Skeletal muscle cell (primary cell): ENCODE measurements at regions not wholly inside any gene's neighbourhood (a gene's known extent, or its start where the extent isn't known, plus 50 kb on each side); places are given as distances from the start of the nearest gene placed in this dataset.
"Not testable (repeated sequence)": the region's sequence is repeated elsewhere in the genome, so short reads cannot be mapped to it uniquely, and the experiment has no call there.

ENCODE experiments used
- DNase-seq: peaks from one replicate; pipeline ENCODE4 v3.0.0-alpha.2; 2010; ENCODE audit warnings: low read depth
- H3K4me3 ChIP-seq: 2 replicates; pipeline ENCODE4 v1.5.1; 2011; ENCODE audit warnings: low read depth, mild to moderate bottlenecking, control low read depth, low read length, moderate library complexity

DNA sequence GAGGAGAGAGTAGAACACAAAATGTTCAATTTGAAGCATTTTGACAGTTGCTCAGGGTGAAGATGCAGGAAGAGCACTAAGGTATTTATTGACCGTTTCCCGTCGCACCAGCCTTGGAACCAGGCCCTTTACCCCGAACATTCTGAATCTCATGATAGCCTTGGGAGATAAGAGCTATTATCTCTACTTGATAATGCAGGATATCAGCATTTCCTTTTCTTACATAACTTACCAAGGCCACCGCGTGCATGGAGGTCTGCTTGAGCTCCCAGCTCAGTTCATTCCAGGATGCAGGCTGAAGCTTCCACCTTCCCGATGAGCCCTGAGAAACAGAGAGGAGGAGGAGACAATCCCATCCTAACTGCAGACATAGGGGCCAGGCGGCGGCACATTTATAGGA is 324.2 kb upstream of the COBL start:
- no peak overlapping the region for H3K4me3 ChIP-seq
- DNase-seq = no peak

DNA sequence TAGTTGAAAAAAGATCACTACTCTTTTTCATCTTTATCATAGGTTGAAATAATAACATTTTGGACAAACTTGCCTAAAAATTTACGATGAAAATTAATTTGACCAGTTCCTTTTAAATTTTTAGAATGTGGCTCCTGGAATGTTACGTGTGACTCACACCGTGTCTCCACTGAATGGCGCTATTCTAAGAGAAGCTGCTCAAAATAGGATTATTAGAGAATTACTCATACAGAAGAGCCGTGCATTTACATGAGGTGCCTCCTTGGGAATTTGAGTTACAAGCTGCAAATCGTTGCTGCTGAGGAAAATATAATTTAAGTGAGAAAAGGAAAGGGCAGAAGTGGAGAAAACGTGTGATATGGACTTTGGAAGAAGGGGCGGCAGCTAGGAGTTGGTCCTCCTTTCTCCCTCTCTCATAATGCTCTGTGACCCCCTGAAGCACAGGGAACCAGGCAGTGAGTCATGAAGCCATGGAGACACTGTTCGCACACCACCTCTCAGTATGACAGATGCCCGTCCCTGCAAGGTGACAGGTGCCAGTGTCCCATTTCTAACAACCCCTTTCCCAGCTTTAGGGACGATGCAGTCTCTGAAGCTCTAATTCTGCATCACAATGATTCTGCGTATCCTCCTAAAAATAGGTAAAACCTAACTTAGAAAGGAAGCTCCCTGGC is 323.2 kb upstream of the COBL start:
- no peak for DNase-seq
- H3K4me3 ChIP-seq = no peak overlapping the region

DNA sequence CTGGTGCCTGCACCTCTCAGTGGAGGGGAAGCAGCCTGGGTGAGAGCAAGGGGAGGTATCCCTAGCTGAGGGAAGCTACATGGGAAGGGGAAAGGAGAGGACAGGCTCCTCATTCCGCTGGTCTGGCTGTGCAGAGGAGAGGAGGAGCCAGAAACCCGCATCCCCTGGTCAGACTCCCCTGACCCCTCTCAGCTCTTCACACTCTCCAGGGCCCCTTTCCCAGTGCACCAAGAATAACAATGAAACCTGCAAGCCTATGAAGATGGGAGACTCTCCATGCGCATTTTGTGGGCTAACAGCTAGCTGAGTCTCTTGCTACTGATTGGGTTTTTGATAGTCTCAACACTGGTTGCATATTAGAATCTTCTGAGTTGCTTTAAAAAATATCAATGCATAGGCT is 319.9 kb upstream of the COBL start:
- DNase-seq = no peak
- no peak overlapping the region for H3K4me3 ChIP-seq

DNA sequence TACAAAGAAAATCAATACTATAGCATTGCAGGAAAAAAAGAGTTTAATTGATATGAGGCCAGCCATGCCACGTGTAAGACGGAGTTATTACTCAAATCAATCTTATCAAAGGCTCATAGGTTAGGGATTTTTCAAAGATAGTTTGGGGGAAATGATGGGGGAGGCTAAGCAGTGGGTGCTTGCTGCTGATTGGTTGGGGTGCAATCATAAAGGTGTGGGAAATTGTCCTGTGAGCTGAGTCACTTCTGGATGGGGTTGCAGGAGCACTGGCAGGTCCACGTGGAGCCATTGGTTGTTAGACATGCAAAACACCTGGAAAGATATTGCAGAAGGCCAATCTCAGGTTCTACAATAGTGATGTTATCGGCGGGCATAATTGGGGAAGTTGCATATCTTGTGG is 319.2 kb upstream of the COBL start:
- DNase-seq = no peak
- no peak overlapping the region for H3K4me3 ChIP-seq

DNA sequence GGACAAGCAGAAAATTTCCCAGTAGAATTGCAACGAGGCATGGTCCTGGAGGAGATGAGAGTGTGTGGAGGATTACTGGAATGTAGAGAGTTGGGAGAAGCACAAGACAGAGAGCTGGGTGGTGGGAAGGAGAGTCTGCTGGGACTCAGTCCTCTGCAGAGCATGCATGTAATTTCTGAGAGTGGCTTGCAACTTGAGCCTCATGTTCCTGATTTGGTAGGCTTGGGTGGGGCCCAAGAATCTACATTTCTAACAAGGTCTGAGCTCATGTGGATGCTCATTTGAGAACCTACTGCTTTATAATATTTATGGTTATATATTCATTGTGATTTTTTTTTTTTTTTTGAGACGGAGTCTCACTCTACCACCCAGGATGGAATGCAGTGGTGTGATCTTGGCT is 317.9 kb upstream of the COBL start:
- H3K4me3 ChIP-seq = no peak overlapping the region
- no peak for DNase-seq

DNA sequence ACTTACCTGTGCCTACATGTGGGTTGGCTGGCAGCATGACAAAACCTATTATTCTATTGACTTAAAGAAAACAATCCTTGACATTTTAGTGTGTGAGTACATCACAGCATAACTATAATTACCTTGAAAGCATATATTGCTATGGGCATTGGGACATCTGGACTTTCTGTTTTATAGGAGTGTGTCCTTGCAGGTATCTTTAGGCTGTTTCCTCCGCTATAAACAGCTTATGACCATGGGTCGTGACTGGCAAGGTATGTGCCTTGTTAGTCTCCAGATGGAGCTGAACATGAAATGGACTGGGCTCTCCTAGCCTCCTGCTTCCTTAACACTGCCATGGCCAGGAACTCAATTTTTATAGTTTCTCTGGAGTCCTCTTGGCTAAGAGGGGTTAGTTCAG is 317.4 kb upstream of the COBL start:
- H3K4me3 ChIP-seq = no peak overlapping the region
- DNase-seq = no peak

DNA sequence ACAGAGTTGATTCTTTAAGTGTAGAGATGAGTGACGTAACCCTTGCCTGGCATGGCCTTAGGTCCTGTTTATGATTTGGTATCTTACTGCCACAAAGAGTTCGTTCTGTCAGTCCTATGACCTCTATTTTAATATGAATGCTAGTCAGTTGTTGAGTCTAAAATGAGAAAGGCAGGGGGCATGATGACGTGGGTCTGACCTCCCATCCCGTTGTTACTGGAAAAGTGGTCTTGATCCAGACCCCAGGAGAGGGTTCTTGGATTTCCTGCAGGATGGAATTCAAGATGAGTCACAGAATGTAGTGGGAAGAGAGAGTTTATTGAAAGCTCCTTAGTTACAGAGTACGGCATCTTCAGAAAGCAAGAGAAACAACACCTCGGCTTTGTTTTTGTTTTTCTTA is 317.0 kb upstream of the COBL start:
- no peak overlapping the region for H3K4me3 ChIP-seq
- DNase-seq = no peak

DNA sequence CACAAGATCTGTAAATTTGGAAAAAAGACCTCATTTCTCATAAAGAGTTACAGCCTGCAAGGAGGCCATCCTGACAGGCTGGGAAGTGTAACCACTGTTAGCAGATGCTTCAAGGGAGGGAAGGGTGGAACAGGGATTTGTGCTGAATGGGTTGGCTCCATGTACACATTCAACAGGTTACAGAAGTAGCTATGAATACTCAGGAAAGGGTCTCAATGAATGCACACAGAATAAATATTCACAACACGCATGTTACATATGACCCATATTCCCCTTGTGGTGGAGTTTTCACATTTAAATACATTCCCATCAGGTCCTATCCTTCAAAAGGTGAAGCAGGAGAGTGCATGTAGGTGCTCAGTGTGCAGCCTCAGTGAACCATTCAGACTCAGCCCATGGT is 316.4 kb upstream of the COBL start:
- no peak overlapping the region for H3K4me3 ChIP-seq
- no peak for DNase-seq

DNA sequence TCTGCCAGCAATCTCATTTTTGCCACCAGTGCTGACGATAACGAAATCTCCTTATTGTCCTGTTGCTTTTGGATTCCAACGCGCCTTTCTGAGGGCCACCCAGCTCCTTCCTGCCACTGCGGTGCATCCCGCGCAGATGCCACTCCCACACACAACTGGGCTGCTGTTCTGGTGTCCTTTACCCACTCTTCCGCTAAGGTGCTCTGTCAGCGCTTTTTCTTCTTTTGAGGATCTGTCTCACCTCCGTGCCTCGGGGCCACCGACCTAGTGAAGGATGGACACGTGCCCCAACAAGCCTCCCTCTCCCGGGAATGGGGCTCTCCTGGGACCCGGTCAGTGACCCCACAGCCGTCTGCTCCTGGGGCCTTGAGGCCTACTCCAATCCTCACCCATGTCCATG is 314.3 kb upstream of the COBL start:
- no peak for DNase-seq
- no peak overlapping the region for H3K4me3 ChIP-seq

DNA sequence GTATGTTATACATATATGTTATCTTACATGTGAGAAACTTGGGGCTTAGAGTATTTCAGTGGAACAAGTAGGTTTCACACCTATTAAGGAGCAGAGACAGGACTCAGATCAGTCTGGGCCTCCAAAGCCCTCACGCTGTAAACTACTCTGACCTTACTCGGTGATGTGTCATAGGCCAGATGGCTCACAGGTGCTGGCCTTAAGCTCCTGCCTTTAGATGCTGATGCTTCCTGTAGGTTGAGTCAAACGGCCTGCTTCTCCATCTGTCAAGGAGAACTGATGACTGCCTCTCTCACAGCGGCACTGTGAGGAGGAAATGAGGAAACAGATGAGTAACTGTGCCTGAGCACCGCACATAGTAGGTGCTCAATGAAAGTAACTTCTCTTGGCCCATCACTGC is 312.6 kb upstream of the COBL start:
- H3K4me3 ChIP-seq = no peak overlapping the region
- DNase-seq = no peak

DNA sequence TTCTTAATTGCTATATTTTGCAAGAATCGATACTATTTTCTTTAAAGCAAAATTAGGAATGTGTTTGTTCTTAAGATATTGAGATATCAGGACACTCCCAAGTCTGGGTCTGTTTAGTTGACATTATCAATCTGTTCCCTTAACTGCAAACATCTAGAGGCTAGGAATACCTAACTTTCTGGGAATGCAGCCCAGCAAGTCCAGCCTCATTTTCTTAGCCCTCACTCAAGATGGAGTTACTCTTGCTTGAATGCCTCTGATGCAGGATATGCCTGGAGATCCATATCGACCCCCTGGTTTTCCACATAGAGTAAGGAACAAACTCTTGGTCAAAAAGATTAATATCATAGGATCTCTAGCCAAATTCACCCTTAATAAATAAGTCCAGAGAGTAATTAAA is 305.3 kb upstream of the COBL start:
- DNase-seq = no peak
- no peak overlapping the region for H3K4me3 ChIP-seq

DNA sequence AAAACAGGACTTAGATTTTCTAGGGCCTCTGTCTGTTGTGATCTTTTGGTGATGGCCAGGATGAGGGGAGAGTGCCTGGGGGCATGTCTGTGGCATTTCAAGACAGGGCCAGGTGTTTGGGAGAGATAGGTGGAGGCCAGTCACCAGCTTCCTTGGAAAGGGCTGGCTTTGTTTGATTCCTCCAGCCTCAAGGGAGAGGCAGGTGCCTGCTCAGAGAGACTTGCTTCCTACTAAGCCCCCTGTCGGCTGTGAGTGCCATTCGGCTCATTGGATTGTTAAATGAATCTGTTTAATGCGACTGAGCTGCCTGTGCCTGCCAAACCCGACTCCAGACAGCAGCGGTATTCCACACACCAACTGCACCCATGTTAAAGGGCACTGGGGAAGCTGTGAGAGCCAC is 304.1 kb upstream of the COBL start:
- H3K4me3 ChIP-seq = no peak overlapping the region
- DNase-seq = no peak

DNA sequence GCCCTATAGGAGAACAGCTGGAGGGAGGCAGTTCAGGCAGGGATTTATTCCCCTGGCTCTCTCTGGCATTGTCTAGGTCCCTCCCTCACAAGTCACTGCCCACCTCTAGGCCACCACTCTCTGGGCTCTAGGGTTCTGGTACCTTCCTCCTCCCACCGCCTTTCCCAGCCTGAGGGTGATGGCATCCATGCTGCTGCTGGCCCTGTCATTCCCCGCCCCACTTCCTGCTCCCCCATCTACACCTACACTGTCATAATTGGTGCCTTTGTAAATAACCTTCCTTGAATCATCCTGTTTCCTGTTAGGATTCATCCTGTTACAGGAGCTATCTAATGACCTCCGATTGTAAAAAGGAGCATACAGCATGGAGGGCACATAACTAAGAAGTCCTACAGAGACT is 303.3 kb upstream of the COBL start:
- DNase-seq = no peak
- no peak overlapping the region for H3K4me3 ChIP-seq

DNA sequence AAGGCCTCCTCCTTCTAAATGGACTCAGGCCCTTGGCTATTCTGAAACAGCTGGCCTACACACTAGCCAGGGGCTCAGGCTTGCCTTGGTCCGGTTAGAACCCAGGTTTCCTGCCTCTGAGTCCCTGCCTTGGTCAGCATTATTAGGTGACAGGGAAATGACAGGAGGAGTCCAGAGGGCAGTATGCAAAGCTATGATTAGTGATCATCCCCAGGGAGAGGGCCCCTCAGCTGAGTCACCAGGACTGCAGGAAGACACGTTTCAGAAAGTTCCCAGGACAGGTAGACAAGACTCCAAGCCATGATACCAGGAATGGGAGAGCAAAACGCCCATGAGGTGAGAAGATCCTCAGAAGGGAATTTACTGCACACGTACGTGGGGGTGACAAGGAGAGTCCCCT is 301.1 kb upstream of the COBL start:
- H3K4me3 ChIP-seq = no peak overlapping the region
- DNase-seq = no peak

DNA sequence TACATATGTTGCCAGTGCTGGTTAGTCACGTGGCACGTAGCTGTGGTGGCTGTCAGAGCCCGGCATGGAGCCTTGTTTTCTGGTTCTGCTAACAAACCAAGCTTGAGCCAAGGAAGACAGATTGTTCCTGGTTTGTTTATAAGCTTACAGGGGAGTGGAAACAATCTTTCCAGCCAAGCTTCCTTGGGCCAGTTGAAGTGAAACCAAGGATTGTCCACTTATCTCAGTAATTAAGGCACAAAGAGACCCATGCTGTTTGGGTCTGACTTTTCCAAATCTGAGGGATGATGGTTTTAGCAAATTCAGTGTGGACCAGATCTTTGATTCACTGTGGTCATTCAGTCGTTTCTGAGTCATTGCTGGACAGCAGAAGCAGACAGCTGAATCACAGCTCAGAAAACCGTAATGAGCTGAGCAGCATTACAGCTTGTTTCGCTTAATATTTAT is 297.3 kb upstream of the COBL start:
- no peak overlapping the region for H3K4me3 ChIP-seq
- no peak for DNase-seq

DNA sequence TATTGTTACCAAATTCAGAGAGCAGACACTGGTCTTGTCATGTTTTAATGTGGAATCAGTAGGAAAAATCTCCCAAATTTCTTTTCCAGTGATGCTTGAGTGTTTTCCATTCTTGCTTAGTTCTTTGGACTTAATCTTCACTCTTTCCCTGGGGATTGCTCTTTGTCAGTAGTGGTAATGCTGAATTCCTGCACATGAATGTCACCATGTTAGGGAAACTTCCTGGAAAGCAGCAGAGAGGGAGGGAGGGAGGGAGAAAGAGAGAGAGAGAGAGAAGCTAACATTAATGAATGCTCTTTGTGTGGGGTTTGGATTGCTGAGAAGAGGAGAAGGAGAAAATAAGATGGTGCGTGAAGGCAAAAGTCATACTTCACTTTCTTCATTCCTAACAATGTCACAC is 295.3 kb upstream of the COBL start:
- no peak for DNase-seq
- H3K4me3 ChIP-seq = no peak overlapping the region

DNA sequence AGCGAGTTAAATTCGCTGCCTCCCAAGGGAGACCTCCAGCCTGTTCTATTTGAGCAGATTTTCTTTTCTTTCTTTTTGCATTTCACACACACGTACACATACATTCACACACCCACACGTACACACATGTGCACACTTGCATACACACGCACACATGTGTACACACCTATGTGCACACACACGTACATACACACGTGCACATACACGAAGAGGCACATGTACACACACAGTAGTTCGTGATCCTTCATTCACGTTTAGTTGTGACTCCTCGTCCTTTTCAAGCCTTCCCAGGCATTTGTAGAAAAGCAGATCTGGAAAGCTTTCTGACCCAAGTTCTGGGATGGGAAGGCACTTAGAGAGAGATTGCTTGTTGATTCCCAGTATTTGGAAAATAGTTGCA is 290.8 kb upstream of the COBL start:
- DNase-seq = no peak
- no peak overlapping the region for H3K4me3 ChIP-seq

DNA sequence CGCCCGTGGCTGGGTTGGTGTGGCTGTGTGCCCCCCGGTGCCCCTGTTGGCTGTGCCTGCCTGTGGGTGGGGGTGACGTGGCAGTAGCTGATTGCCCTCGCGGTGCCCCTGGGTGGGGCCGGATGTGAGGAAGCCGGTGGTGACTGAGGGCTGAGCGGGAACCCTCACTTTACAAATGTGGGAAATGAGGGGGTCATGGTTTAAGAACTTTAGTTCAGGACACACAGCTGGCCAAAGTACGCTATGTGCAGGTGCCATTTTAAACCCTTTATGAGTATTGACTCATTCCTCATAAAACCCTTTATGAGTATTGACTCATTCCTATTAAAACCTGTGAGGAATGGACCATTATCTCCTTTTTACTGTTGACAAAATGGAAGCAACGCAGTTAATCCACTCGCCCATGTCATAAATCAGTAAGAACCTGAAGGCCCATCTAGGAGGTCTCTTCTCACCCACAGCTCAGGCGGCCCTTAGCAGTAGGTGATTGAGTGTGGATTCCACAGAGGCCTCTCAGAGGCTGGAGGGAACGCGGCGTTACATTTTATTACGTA is 290.1 kb upstream of the COBL start:
- no peak overlapping the region for H3K4me3 ChIP-seq
- no peak for DNase-seq

DNA sequence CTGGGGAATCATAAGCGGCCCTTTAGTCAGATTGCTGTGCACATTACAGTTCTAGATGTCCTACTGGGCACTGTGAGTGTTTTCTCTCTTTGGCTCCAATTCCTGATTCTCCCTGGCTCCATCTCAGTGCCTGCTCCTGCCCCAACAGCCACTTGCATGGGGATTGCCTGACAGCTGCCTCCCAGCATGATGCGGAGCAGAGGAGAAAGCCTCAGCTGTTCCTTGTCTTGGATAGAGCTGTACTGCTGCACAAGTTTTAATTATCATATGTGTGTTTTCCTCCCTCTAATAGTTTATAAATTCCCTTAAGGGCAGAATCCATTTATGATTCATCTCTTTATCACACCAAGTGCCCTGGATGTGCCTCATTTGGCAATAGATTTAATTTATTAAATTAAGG is 285.8 kb upstream of the COBL start:
- no peak for DNase-seq

DNA sequence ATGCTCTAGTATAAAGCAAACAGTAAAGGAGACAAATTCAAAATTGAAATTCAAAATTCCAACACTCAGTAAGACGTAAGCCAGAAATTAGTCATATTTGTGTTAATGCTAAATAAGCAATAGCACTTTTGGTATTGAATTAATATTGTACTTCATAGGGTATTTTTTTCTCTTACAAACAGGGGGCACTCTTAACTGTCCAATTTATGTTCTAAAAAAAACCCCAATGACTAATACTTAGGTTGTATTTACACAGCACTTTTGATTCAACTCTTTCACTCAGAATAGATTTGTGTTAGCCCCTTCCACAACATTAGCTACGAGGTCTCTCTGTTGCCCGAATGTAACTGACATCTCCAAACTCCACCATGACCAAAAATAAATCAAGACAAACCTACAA is 284.9 kb upstream of the COBL start:
- no peak overlapping the region for H3K4me3 ChIP-seq
- no peak for DNase-seq

More for the DNA sequence above, 285.8 kb upstream of the COBL start:
- no peak overlapping the region for H3K4me3 ChIP-seq

DNA sequence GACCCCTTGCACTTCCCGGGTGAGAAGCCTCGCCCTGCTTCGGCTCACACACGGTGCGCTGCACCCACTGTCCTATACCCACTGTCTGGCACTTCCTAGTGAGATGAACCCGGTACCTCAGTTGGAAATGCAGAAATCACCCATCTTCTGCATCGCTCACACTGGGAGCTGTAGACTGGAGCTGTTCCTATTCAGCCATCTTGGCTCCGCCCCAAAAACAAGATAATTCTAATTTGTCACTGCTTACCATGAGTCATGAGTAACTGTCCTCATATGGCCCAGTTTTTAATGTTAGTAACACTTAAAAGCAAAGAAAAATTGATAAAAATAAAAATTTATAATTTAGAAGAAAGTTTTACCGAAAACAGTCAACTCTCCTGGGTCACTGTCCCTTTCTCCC is 283.3 kb upstream of the COBL start:
- H3K4me3 ChIP-seq = not testable (repeated sequence)

DNA sequence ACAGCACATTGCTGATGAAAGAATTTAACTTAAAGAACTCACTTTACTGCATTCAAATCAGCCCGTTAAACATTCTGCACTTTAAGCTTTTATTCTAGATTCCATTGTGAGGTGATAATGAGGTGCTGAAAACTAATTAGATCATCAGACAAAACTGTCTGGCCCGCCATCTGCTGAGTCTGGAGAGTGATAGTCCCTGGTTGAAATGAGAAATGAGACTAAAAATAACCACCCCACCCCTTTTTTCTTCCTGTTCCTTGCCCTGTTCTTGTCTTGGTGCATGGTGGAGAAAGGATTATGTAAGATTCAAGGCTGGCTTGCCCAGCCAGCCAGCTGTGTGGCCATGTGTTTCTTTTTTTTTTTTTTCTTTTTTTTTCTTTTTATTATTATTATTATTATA is 277.0 kb upstream of the COBL start:
- no peak for DNase-seq

More for the DNA sequence above, 283.3 kb upstream of the COBL start:
- not testable (repeated sequence) for DNase-seq

More for the DNA sequence above, 277.0 kb upstream of the COBL start:
- H3K4me3 ChIP-seq = no peak overlapping the region
